Gastroesophageal sphincter (tissue), 3 donors: ENCODE measurements at regions not wholly inside any gene's neighbourhood (a gene's known extent, or its start where the extent isn't known, plus 50 kb on each side); places are given as distances from the start of the nearest gene placed in this dataset.

Source experiments
- CTCF ChIP-seq, 4 experiments: fragments of 200-600 bp in 2 of 4; fragments of 450-650 bp in 2 of 4; sonication (generic) in 1 of 4; IDR thresholded peaks; one replicate each; pipeline ENCODE4 v1.5.1; 2017 to 2019; ENCODE audit warnings: antibody characterized with exemption in 4 of 4, mild to moderate bottlenecking in 2 of 4, moderate library complexity in 2 of 4
- POLR2AphosphoS5 ChIP-seq: sonication (generic); formaldehyde crosslinking; IDR thresholded peaks from one replicate; pipeline ENCODE4 v1.6.1; 2017; ENCODE audit warnings: antibody characterized with exemption

GRCh38 chr7:52877240-52877639 lies 158.2 kb upstream of the POM121L12 start:
- TF ChIP-seq CTCF (IDR thresholded peaks at IDR 0.05) (no peak), POLR2AphosphoS5 (no peak)
